CD4-positive, alpha-beta T cell (primary cell): ENCODE measurements at regions not wholly inside any gene's neighbourhood (a gene's known extent, or its start where the extent isn't known, plus 50 kb on each side); places are given as distances from the start of the nearest gene placed in this dataset.
A peak's percentile ranks its signal among the peaks of the same experiment; 100 is the strongest.

Experiments
- ATAC-seq: fragments of 200-7000 bp; cut with Tn5 transposase; one replicate; pipeline ENCODE4 v1.10.0; 2022; ENCODE audit warnings: mild to moderate bottlenecking; ENCODE audit not compliant: poor library complexity
- CTCF ChIA-PET: fragments of 350-600 bp; sonication (Branson Sonifier 250); formaldehyde crosslinking; loops from one replicate; lab custom pipeline; 2021; ENCODE audit warnings: antibody characterized with exemption, inconsistent platforms; lab: Charles Lee
- POLR2A ChIA-PET: fragments of 350-600 bp; sonication (Branson Sonifier 250); formaldehyde crosslinking; loops from one replicate; lab custom pipeline; 2021; ENCODE audit warnings: antibody characterized with exemption, inconsistent platforms; lab: Charles Lee
- DNase-seq, 14 experiments: peaks; one replicate each; pipeline ENCODE4 v3.0.0-alpha.2; 2013 to 2020; ENCODE audit warnings: mixed read lengths in 2 of 14
- H3K27ac ChIP-seq, 2 donors: one replicate each; pipeline versions ENCODE4 v1.5.1 to v1.7.0; 2013; ENCODE audit warnings: low read length in 2 of 2, low read depth in 1 of 2, mild to moderate bottlenecking in 1 of 2
- H3K27me3 ChIP-seq, 2 experiments: 1 replicate in 1 of 2; 2 replicates in 1 of 2; pipeline versions ENCODE4 v1.6.1 to v1.7.0; 2013; ENCODE audit warnings: low read length in 2 of 2, control low read depth in 1 of 2, mild to moderate bottlenecking in 1 of 2, moderate library complexity in 1 of 2; ENCODE audit not compliant: insufficient read depth in 2 of 2, control insufficient read depth in 1 of 2
- H3K36me3 ChIP-seq: one replicate; pipeline ENCODE4 v1.6.1; 2013; ENCODE audit warnings: low read length, control low read depth; ENCODE audit not compliant: insufficient read depth
- H3K4me1 ChIP-seq: one replicate; pipeline ENCODE4 v1.6.1; 2013; ENCODE audit warnings: low read length, control low read depth; ENCODE audit not compliant: insufficient read depth
- H3K4me3 ChIP-seq: one replicate; pipeline ENCODE4 v1.5.1; 2013; ENCODE audit warnings: mild to moderate bottlenecking, low read length, moderate library complexity
- H3K9me3 ChIP-seq, 2 experiments: 1 replicate in 1 of 2; 2 replicates in 1 of 2; pipeline versions ENCODE4 v1.6.1 to v1.7.0; 2013; ENCODE audit warnings: low read length in 2 of 2, mild to moderate bottlenecking in 2 of 2, control low read depth in 1 of 2, moderate library complexity in 1 of 2; ENCODE audit not compliant: control insufficient read depth in 1 of 2, insufficient read depth in 1 of 2
- H3K27ac Mint-ChIP-seq: one replicate; pipeline ENCODE4 v1.8.0; 2020; ENCODE audit warnings: mixed read lengths
- H3K27me3 Mint-ChIP-seq: one replicate; pipeline ENCODE4 v1.8.0; 2021; ENCODE audit warnings: mixed read lengths
- H3K36me3 Mint-ChIP-seq: one replicate; pipeline ENCODE4 v1.8.0; 2021; ENCODE audit warnings: low read depth, mixed read lengths
- H3K4me1 Mint-ChIP-seq: one replicate; pipeline ENCODE4 v1.8.0; 2021; ENCODE audit warnings: low read depth, mixed read lengths
- H3K4me3 Mint-ChIP-seq: one replicate; pipeline ENCODE4 v1.8.0; 2020; ENCODE audit warnings: mild to moderate bottlenecking, mixed read lengths
- H3K9me3 Mint-ChIP-seq: one replicate; pipeline ENCODE4 v1.8.0; 2020; ENCODE audit warnings: mixed read lengths
- CTCF ChIP-seq: fragments of 200-600 bp; IDR thresholded peaks from one replicate; pipeline ENCODE4 v1.8.0; 2022; ENCODE audit warnings: antibody characterized with exemption, mild to moderate bottlenecking
- intact Hi-C, 2 experiments: fragments of 100-400 bp; cut with DNase I in 1 of 2; cut with micrococcal nuclease in 1 of 2; formaldehyde crosslinking; loops; one replicate each; pipeline versions ENCODE4 v1.15.1 to v1.9.0; 2023 to 2025; cut with DNase I, micrococcal nuclease

- H3K4me1 ChIP-seq = no peaks in the 10 kb centered on the region
- no peaks in the 10 kb centered on the region for H3K9me3 ChIP-seq
- Mint-ChIP-seq H3K27ac (no peak overlapping the region), H3K27me3 (no peaks in the 10 kb centered on the region), H3K9me3 (no peaks in the 10 kb centered on the region), H3K4me3 (no peak overlapping the region), H3K36me3 (no peaks in the 10 kb centered on the region), H3K4me1 (no peaks in the 10 kb centered on the region)
- TF ChIP-seq CTCF = no peak
- intact Hi-C loops = no loop called here
- no peaks in the 10 kb centered on the region for H3K36me3 ChIP-seq
- no peaks in the 10 kb centered on the region for H3K27me3 ChIP-seq
- CTCF ChIA-PET = no interaction called here
- no peak overlapping the region for H3K4me3 ChIP-seq
- H3K27ac ChIP-seq = no peak overlapping the region
- POLR2A ChIA-PET = no interaction called here
- no peak for DNase-seq
- no peak for ATAC-seq
Measured at GRCh38 chr7:115708013-115708341, 322.6 kb downstream of the TFEC start.

GRCh38 chr7:115707258-115708012 is 323.1 kb downstream of the TFEC start:
- no peak overlapping the region for H3K27ac Mint-ChIP-seq
- no peak overlapping the region for H3K4me3 ChIP-seq
- no peak overlapping the region for H3K4me3 Mint-ChIP-seq
- H3K27me3 Mint-ChIP-seq = no peaks in the 10 kb centered on the region
- no peaks in the 10 kb centered on the region for H3K27me3 ChIP-seq
- H3K36me3 ChIP-seq = no peaks in the 10 kb centered on the region
- no peak overlapping the region for H3K27ac ChIP-seq
- ATAC-seq (no peak), DNase-seq (peak in 3 of 14 experiments; percentile 10 to 12 (median 11))
- ChIA-PET POLR2A (no interaction called here), CTCF (no interaction called here)
- H3K9me3 ChIP-seq = no peaks in the 10 kb centered on the region
- H3K36me3 Mint-ChIP-seq = no peaks in the 10 kb centered on the region
- no peaks in the 10 kb centered on the region for H3K4me1 ChIP-seq
- no peaks in the 10 kb centered on the region for H3K4me1 Mint-ChIP-seq
- intact Hi-C loops = no loop called here
- no peak for TF ChIP-seq CTCF
- no peaks in the 10 kb centered on the region for H3K9me3 Mint-ChIP-seq

GRCh38 chr7:115704884-115705283 is 325.7 kb downstream of the TFEC start:
- Mint-ChIP-seq H3K4me1 (no peaks in the 10 kb centered on the region), H3K27ac (no peak overlapping the region), H3K36me3 (no peaks in the 10 kb centered on the region), H3K9me3 (no peaks in the 10 kb centered on the region), H3K27me3 (no peaks in the 10 kb centered on the region), H3K4me3 (no peak overlapping the region)
- DNase-seq = no peak
- intact Hi-C loops = no loop called here
- CTCF ChIA-PET = no interaction called here
- no peak overlapping the region for H3K27ac ChIP-seq
- no peaks in the 10 kb centered on the region for H3K9me3 ChIP-seq
- H3K27me3 ChIP-seq = no peaks in the 10 kb centered on the region
- H3K4me1 ChIP-seq = no peaks in the 10 kb centered on the region
- TF ChIP-seq CTCF = no peak
- no peaks in the 10 kb centered on the region for H3K36me3 ChIP-seq
- no peak overlapping the region for H3K4me3 ChIP-seq
- POLR2A ChIA-PET = no interaction called here
- ATAC-seq = no peak
